ENCODE measurements at regions not wholly inside any gene's neighbourhood (a gene's known extent, or its start where the extent isn't known, plus 50 kb on each side); places are given as distances from the start of the nearest gene placed in this dataset.

- Histone ChIP-seq H3K9me3 (ENCODE audit: low read length) (no peaks in the 10 kb centered on the region), H4K20me1 (ENCODE audit: insufficient read depth, low read length) (no peaks in the 10 kb centered on the region), H3K4me3 (ENCODE audit: low read depth, low read length, poor library complexity, severe bottlenecking) (no peak overlapping the region), H3K4me1 (ENCODE audit: insufficient read depth, low read length, poor library complexity, severe bottlenecking) (peaks cover 33% of the 10 kb centered on the region), H3K79me2 (ENCODE audit: insufficient read depth, low read depth, low read length) (no peaks in the 10 kb centered on the region), H3K9me2 (ENCODE audit: insufficient read depth, low read length) (no peaks in the 10 kb centered on the region), H3K27ac (ENCODE audit: low read depth, low read length, poor library complexity, severe bottlenecking) (no peak overlapping the region), H3K36me3 (ENCODE audit: insufficient read depth, low read length) (no peaks in the 10 kb centered on the region), H3K4me2 (ENCODE audit: low read length) (peak overlapping the region; percentile 35; the same call in 1 of the 2 replicates), H2AFZ (ENCODE audit: low read length) (0 out of 2 replicates have a peak overlapping the region, but pooled peaks have one; percentile 14)
- TF ChIP-seq CTCF (conservative IDR thresholded peaks at IDR 0.05; ENCODE audit: low read length) (no peak), EZH2phosphoT487 (IDR thresholded peaks at IDR 0.05; ENCODE audit: borderline replicate concordance, low read depth, low read length) (no peak)
- intact Hi-C loops (cut with micrococcal nuclease; ENCODE audit: unreplicated experiment): no loop called here
- DNase-seq (ENCODE audit: low spot score): peak; percentile 5
- POLR2A ChIA-PET: no interaction called here
- CTCF ChIA-PET (ENCODE audit: unreplicated experiment): no interaction called here
- BruUV-seq (replicated peaks): no TSS peak
Observed at GRCh38 chr7:41134300-41135255, 568.3 kb downstream of the INHBA start.

- H2AFZ ChIP-seq (ENCODE audit: low read length): 0 out of 2 replicates have a peak overlapping the region, but pooled peaks have one; percentile 14
- CTCF ChIA-PET (ENCODE audit: unreplicated experiment): no interaction called here
- peaks cover 33% of the 10 kb centered on the region for H3K4me1 ChIP-seq (ENCODE audit: insufficient read depth, low read length, poor library complexity, severe bottlenecking)
- peak; percentile 25 for DNase-seq (ENCODE audit: low spot score)
- no TSS peak for BruUV-seq (replicated peaks)
- H3K9me3 ChIP-seq (ENCODE audit: low read length): no peaks in the 10 kb centered on the region
- no peaks in the 10 kb centered on the region for H3K79me2 ChIP-seq (ENCODE audit: insufficient read depth, low read depth, low read length)
- TF ChIP-seq EZH2phosphoT487 (IDR thresholded peaks at IDR 0.05; ENCODE audit: borderline replicate concordance, low read depth, low read length): no peak
- no peak for TF ChIP-seq CTCF (conservative IDR thresholded peaks at IDR 0.05; ENCODE audit: low read length)
- POLR2A ChIA-PET: interaction anchor here (1.8 kb wide), 1 partner anchor 12 kb away, joined by 4 read pairs; no protein-coding TSS in a partner anchor
- no peaks in the 10 kb centered on the region for H4K20me1 ChIP-seq (ENCODE audit: insufficient read depth, low read length)
- no peaks in the 10 kb centered on the region for H3K9me2 ChIP-seq (ENCODE audit: insufficient read depth, low read length)
- no peaks in the 10 kb centered on the region for H3K36me3 ChIP-seq (ENCODE audit: insufficient read depth, low read length)
- intact Hi-C loops (cut with micrococcal nuclease; ENCODE audit: unreplicated experiment): no loop called here
- no peak overlapping the region for H3K4me3 ChIP-seq (ENCODE audit: low read depth, low read length, poor library complexity, severe bottlenecking)
- H3K27ac ChIP-seq (ENCODE audit: low read depth, low read length, poor library complexity, severe bottlenecking): no peak overlapping the region
- peak overlapping the region; percentile 35; the same call in 1 of the 2 replicates for H3K4me2 ChIP-seq (ENCODE audit: low read length)
Observed at GRCh38 chr7:41133690-41134299, 569.1 kb downstream of the INHBA start.
